ENCODE measurements at regions not wholly inside any gene's neighbourhood (a gene's known extent, or its start where the extent isn't known, plus 50 kb on each side); places are given as distances from the start of the nearest gene placed in this dataset.

DNA sequence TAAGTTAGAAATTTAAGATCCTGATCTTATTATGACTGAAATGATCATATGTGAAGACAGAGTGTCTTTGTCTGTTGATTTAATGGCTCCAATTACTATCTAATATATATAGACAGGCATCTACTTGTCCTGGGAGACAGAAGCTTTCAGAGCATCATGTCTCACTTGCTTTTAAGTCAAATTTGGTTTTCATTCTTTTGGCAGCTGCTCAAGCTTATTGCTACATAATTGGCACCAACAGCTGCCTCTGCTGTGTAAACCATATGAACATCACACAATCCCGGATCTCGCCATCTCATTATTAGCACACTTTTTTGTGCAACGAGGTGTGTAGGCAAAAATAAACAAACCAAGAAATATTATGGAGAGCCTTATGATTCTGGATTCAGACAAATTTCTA is 1717.9 kb downstream of the EFNA5 start:
- no peak for TF ChIP-seq EZH2 (IDR thresholded peaks at IDR 0.05)
- no peak for TF ChIP-seq RAD21 (IDR thresholded peaks at IDR 0.05; ENCODE audit: low read depth)
- TF ChIP-seq, protein P1, sequence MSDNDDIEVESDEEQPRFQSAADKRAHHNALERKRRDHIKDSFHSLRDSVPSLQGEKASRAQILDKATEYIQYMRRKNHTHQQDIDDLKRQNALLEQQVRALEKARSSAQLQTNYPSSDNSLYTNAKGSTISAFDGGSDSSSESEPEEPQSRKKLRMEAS (IDR thresholded peaks at IDR 0.05), result no peak
- TF ChIP-seq, protein P2, sequence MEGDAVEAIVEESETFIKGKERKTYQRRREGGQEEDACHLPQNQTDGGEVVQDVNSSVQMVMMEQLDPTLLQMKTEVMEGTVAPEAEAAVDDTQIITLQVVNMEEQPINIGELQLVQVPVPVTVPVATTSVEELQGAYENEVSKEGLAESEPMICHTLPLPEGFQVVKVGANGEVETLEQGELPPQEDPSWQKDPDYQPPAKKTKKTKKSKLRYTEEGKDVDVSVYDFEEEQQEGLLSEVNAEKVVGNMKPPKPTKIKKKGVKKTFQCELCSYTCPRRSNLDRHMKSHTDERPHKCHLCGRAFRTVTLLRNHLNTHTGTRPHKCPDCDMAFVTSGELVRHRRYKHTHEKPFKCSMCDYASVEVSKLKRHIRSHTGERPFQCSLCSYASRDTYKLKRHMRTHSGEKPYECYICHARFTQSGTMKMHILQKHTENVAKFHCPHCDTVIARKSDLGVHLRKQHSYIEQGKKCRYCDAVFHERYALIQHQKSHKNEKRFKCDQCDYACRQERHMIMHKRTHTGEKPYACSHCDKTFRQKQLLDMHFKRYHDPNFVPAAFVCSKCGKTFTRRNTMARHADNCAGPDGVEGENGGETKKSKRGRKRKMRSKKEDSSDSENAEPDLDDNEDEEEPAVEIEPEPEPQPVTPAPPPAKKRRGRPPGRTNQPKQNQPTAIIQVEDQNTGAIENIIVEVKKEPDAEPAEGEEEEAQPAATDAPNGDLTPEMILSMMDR (IDR thresholded peaks at IDR 0.05 in 2 of 3, conservative IDR thresholded peaks at IDR 0.05 in 1 of 3; ENCODE audit: borderline replicate concordance in 1 of 3, insufficient read depth in 1 of 3, low read depth in 2 of 3, low read length in 2 of 3), result no peak
- no peak for TF ChIP-seq POLR2A (IDR thresholded peaks at IDR 0.05; ENCODE audit: borderline replicate concordance, extremely low read depth, insufficient read depth, insufficient read length)
- TF ChIP-seq, protein P3, sequence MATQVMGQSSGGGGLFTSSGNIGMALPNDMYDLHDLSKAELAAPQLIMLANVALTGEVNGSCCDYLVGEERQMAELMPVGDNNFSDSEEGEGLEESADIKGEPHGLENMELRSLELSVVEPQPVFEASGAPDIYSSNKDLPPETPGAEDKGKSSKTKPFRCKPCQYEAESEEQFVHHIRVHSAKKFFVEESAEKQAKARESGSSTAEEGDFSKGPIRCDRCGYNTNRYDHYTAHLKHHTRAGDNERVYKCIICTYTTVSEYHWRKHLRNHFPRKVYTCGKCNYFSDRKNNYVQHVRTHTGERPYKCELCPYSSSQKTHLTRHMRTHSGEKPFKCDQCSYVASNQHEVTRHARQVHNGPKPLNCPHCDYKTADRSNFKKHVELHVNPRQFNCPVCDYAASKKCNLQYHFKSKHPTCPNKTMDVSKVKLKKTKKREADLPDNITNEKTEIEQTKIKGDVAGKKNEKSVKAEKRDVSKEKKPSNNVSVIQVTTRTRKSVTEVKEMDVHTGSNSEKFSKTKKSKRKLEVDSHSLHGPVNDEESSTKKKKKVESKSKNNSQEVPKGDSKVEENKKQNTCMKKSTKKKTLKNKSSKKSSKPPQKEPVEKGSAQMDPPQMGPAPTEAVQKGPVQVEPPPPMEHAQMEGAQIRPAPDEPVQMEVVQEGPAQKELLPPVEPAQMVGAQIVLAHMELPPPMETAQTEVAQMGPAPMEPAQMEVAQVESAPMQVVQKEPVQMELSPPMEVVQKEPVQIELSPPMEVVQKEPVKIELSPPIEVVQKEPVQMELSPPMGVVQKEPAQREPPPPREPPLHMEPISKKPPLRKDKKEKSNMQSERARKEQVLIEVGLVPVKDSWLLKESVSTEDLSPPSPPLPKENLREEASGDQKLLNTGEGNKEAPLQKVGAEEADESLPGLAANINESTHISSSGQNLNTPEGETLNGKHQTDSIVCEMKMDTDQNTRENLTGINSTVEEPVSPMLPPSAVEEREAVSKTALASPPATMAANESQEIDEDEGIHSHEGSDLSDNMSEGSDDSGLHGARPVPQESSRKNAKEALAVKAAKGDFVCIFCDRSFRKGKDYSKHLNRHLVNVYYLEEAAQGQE (IDR thresholded peaks at IDR 0.05; ENCODE audit: low read depth), result no peak
- no peak for TF ChIP-seq CEBPB (IDR thresholded peaks at IDR 0.05; ENCODE audit: low read depth)
- no peak for TF ChIP-seq POLR2AphosphoS5 (IDR thresholded peaks at IDR 0.05; ENCODE audit: low read depth, low read length)
- no peak for TF ChIP-seq ZNF274 (IDR thresholded peaks at IDR 0.05; ENCODE audit: low read depth, low read length)
- no peak for TF ChIP-seq EGR1 (IDR thresholded peaks at IDR 0.05; ENCODE audit: low read depth)

All from HCT116 (cell line).